HG02642 (cell line): ENCODE measurements at regions not wholly inside any gene's neighbourhood (a gene's known extent, or its start where the extent isn't known, plus 50 kb on each side); places are given as distances from the start of the nearest gene placed in this dataset.

Experiments
- ATAC-seq: cut with Tn5 transposase; IDR thresholded peaks from one replicate; pipeline ENCODE4 v1.9.1; 2021; ENCODE audit warnings: mild to moderate bottlenecking; ENCODE audit not compliant: unreplicated experiment, poor library complexity

DNA sequence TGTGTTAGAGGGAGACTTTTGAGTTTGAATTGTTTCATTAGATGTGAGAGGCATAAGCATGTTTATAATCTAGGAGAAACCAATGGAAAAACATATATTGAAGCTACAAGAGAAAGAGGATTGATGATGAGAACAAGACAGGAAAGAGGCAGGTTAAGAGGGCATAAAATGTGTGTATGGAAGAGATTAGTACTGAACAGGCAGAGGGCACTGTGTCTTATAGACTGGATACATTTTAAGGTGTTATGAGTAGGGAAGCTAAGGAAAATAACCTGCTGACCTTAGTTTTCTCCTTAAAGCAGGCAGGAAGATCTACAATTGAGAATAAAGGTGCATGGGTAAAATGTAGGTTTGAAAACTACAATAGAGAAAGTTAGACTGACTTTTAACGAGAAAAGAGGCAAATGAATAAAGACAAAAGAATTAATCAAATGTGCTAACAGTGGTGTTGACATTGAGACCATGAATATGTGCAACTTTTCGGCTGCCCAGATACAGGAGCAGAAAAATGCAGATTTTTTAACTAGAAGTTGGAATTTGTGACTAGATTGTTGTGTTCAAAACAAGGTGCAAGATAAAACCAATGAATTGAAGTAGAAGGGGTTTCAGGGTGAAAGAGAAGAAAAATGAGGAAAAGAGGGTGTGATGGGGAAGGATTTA is 846.3 kb downstream of the HACE1 start:
- no peak for ATAC-seq

GRCh38 chr6:104010897-104011296 is 848.8 kb downstream of the HACE1 start:
- no peak for ATAC-seq

DNA sequence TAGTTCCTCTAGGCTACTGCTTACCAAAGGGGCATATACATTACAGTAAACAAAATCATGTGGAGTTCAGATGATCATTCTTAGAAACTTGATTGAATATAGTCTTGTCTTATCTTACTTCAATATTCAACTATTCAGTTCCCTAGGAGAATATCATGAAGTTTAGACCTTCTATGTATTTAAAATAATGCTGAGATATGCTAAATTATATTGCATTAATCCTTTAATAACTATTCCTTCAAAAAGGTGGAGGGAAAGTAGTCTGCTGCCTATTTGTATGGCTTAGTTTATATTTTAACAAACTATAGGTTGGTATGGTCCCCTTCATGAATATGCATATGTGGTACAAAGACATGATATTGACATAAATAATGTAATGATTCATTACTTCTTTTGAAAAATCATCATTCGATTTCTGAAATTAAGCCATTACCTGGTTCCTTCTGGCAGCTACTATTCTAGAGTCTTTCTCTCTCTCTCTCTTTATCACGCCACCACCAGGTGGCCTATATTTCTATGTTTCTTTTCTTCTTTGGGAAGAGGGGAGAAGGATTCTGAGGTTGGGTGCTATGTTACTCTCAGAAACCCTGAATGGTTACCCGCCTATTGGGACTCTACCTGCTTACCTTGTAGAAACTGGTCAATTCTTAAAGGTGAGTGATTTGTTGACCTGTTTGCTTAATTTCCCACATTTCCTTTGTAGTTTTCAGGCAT is 855.8 kb downstream of the HACE1 start:
- ATAC-seq: no peak

DNA sequence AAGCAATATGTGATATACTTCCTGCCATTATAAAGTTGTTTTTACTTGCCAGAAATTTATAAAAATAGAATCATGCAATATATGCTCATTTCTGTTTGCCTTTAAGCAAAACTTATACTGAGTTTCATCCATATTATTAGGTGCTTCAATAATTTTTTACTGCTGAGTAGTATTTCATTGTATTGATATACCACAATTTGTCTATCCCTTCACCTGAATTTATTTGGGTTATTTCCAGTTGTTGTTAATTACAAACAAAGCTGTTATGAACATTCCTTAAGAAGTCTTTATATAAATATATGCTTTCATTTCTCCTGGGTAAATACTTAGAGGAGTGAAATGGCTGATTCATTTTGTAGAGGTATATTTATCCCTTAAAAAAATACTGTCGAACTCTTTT is 864.1 kb downstream of the HACE1 start:
- ATAC-seq: no peak

DNA sequence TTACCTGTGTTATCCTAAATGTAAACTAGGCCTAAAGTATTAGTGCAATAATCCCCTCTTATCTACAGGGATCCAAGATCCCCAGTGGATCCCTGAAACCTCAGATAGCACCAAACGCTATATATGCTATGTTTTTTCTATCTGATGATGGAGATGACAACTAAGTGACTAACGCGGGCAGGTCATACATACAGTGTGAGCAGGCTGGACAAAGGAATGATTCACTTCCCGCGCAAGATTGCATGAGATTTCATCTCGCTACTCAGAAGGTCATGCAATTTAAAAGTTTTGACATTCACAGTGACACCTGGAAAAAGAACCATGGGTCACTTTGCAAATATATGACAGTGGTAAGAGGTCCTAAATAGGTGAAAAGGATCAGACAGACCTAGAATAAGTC is 875.9 kb downstream of the HACE1 start:
- no peak for ATAC-seq

DNA sequence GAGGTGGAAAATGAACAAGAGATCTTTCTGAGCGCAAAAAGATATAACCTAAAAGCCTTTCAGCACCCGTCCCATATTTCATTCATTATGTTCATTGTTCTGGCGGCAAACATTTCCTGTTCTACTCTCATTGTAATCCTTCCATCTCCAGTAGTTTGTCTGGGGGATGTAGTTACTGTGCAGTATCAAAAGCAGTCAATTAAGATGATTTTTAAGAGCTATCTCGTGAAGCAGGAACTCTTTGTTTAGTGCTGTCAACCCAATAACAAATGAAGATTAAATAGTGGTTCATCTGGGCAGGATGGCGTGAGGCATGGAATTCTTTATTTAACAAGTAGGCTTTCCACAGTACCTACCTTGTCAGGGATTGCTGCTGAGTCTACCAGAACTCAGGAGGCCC is 876.7 kb downstream of the HACE1 start:
- ATAC-seq: no peak

GRCh38 chr6:103982574-103982973 is 877.1 kb downstream of the HACE1 start:
- no peak for ATAC-seq

DNA sequence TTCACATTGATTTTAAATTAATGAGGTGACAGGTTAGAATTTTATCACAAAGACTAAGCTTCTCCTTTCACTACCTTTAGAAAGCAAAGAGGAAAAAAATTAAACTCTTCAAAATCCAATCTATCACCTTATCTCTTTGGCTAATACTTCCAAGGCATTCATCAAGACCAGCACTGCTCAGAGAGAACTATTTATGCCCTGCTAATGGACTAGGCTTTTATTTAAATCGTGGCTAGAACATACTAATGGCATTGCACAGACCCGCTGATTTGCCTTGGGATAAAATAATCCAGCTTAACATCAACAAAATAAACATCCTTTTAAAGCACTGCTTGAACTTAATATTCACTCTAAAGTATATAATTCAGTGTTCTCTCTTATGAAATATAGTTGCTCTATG is 880.4 kb downstream of the HACE1 start:
- no peak for ATAC-seq

DNA sequence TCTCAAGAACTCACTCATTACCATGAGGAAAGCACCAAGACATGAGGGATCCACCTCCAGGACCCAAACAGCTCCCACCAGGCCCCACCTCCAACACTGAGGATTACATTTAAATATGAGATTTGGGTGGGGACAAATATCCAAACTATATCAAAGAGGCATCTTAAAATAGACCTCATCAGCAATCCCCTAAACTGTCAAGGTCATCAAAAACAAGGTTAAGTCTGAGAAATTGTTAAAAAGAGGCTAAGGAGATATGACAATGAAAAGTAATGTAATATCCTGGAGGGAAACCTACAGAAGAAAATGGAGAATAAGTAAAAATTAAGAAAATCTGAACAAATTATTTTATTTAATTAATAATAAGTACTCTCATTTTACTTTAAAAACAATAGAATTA is 922.3 kb downstream of the HACE1 start:
- no peak for ATAC-seq

DNA sequence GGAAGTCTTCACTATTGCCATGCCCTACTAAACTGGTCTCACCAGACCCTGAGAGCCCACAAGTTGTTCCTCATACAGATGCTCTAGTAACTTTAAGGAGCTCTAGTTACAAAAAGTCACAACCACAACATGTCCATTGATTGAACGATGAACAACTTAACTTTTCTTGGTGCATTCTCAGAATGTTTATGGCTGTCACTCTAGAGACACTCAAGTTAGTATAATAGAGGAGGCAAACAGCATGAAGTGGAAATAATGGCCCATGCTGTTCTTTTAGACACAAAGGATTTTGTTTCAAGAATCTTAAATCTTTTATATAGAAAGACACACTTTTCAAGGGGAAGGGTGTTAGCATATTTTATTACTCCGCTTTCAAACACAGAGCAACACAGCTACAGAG is 934.4 kb downstream of the HACE1 start:
- ATAC-seq: no peak

- no peak for ATAC-seq
Observed at GRCh38 chr6:103910018-103910417, 949.7 kb downstream of the HACE1 start.

DNA sequence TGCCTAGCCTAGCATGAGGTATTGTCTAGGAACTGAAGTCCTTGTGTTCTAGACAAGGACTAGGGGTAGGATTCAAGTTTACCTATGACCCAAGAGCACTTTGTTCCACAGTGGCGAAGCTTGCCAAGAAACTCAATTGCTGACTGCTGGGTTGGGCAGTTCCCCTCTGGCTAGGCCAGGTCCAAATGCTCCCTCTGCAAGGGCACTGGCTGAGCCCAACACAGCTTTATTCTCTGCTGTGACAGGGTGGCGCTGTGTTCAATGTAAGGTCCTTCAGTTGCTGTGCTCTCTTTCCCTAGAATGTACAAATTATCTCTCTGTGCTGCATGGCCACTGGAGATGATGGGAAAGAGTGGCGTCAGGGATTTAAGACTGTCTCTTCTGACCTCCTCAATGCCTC is 950.8 kb downstream of the HACE1 start:
- no peak for ATAC-seq

DNA sequence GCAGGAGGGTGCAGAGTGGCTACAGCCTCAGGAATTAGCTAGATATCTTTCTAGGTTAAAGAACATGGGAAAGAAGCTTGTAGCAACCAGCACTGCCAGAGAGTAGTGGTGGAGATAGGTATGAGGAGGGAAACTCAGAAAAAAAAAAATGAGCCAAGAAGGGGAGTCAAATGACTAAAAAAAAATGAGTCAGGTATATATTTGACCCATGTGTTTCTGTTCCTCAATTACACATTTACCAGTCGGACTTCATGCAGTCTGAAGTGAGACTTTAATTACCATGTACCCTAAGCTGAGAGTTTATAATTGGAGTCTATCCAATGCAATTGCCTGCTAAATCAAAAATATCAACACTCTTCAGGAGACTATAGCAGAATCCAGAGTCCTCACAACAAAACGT is 964.6 kb downstream of the HACE1 start:
- no peak for ATAC-seq

DNA sequence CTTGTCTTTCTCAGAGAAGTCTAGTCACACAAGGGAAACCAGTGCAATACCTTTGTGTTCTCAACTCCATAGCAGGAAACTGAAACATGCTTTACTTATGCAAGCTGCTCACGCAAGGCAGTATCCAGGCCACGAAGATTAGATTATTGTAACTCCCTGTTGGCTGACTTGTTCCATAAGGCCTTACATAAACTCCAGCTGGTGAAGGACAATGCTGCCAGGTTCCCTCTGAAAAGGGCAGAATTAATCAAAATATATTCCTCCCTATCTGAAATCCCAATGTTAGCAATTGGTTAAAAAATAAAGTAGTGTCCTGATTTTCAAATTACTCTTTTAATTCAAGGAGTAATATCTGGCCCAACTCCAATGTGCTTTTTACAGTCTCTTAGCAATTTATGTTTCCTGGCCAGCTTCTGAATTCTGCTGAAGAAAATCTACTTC is 966.6 kb downstream of the HACE1 start:
- no peak for ATAC-seq

DNA sequence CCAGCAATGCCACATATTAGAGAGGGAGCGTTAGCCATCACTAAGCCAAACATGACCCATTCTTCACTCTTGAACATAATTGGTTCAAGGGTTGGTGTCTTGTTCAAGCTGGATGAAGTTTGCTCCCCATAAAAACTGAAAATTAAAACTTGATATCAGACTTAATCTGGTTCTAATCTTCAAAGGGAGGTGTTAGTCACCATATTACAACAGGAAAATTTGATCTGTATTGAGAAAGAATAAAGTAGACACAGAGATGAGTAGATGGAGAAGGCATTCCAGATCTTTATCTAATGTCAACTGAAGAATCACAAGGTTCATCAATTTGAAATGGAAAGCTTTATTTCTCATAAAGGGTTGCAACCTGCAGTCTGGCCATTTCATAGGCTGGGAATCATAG is 972.8 kb downstream of the HACE1 start:
- ATAC-seq: no peak

DNA sequence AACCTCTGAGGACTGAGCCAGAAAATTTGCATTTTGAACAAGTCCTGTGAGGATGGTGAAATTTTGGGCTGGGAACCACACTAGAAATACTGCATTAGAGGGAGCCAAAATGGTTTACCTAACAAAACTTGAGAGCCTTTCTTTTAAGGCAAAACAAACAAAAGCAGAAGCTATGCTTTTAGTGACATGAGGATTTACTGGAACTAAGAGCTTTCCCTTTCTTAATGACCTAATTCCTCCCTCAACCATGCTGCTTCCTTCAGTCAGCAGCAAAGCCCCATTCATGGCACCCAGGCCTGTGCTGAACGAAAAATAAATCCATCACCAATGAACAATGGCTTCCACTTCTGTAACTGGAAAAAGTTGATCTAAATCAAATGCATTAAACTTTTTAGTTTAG is 974.3 kb downstream of the HACE1 start:
- ATAC-seq: no peak

GRCh38 chr6:103879800-103880199 is 979.9 kb downstream of the HACE1 start:
- no peak for ATAC-seq

DNA sequence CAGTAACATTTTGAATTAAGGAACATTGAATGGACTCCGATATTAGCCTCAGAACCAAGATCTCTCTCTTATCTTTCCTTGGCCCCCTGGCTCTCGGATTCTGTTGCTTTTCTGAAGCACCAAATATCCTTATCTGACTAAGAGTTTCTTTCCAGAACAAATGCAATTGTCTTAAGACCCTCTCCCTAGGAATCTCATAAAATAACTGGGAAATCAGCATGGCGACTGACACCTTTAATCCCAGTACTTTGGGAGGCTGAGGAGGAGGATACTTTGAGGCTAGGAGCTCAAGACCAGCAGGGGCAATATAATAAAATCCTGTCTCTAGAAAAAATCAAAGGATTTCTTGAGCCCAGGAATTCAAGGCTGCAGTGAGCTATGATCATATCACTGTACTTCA is 984.5 kb downstream of the HACE1 start:
- no peak for ATAC-seq

- ATAC-seq: no peak
Observed at GRCh38 chr6:103874575-103874974, 985.1 kb downstream of the HACE1 start.

DNA sequence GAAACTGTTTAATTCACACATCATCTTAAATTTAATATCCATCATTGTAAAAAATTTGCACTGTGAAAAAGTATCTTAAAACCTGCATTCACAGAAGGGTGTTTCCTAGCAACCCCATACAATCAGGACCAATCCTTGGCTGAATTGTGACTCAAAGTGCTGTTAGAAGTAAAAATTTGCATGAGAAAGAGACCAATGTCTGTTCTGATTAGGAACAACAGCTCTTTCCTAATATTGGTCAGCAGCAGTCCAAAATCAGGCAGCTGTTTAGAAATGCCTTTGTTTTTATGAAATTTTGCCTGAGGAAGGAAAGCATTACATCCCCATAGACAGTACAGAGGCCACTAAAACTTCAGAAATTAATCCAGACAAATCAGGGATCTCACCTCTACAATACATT is 987.0 kb downstream of the HACE1 start:
- ATAC-seq: no peak

- no peak for ATAC-seq
Observed at GRCh38 chr6:103872233-103872632, 987.5 kb downstream of the HACE1 start.

- no peak for ATAC-seq
Observed at GRCh38 chr6:103870970-103871369, 988.7 kb downstream of the HACE1 start.
